Activated CD4-positive, alpha-beta T cell treated with anti-CD3 and anti-CD28 coated beads for 24 hours (primary cell): ENCODE measurements at regions not wholly inside any gene's neighbourhood (a gene's known extent, or its start where the extent isn't known, plus 50 kb on each side); places are given as distances from the start of the nearest gene placed in this dataset.

Experiments
- DNase-seq, 2 donors: peaks; one replicate each; pipeline ENCODE4 v3.0.0-alpha.2; 2020; ENCODE audit warnings: low read depth in 2 of 2

GRCh38 chrX:69278031-69278687 is 112.9 kb upstream of the PJA1 start:
- no peak for DNase-seq

GRCh38 chrX:69277369-69277990 is 112.2 kb upstream of the PJA1 start:
- no peak for DNase-seq

- no peak for DNase-seq
These were observed 103.4 kb upstream of the PJA1 start for GRCh38 chrX:69268611-69269010.

DNA sequence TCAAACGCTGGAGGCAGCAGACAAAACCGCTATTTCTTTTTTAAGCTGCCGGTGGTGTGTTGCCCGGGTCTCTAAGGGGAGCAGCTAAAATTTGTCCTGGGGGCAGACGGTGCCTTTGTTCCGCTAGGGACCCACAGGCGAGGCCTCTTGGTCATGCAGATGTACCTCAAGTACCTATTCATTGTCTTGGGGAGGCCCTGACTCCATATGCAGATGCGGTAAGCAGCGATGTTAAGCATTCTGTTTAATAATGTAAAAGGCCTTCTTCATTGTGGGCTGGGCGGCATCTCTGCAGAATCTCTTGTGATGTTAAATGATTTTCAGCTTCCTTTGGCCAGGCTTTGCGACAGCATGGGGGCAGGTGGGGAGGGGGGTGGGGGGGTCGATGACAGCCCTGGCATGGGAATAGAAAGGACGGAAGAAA is 98.9 kb upstream of the PJA1 start:
- DNase-seq = no peak

- no peak for DNase-seq
These were observed 98.1 kb upstream of the PJA1 start for GRCh38 chrX:69263251-69263820.

- no peak for DNase-seq
These were observed 97.0 kb upstream of the PJA1 start for GRCh38 chrX:69262036-69262936.

DNA sequence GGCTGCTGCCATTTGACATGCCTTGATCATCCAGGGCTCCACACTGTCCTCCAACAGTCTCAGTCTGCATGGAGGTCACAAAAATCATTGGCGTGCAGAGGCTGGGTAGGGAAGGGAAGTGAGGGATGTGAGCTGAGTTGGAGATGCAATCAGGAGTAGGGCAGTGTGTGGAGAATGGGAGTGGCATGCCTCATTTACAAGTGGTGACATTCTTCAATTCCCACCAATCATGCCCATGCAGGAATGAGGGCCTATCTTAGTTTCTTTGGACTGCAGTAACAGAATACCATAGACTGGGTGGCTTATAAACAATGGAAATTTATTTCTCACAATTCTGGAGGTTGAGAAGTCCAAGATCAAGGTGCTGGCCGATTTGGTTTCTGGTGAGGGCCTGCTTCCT is 94.9 kb upstream of the PJA1 start:
- DNase-seq = no peak

DNA sequence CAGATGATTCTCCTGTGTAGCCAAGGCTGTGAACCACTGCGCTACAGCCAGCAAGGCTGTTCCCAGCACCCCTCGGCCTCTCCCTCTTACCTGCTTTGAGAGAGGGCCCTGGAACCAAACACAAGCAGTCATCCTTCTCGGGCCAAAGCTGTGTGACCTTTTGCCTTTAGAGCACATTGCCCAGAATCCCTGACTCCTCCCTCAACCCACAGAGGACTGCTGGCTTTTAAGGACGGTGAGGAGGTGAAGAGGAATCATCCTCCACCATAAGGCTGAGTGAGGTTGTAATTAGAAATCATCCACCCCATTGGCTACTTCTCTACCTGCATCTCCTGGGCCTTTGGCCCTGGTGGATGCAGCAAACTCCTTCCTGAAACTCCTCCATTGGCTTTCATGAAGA is 93.6 kb upstream of the PJA1 start:
- no peak for DNase-seq

- DNase-seq = no peak
These were observed 92.4 kb upstream of the PJA1 start for GRCh38 chrX:69257499-69258127.

GRCh38 chrX:69256291-69256565 is 91.0 kb upstream of the PJA1 start:
- no peak for DNase-seq

DNA sequence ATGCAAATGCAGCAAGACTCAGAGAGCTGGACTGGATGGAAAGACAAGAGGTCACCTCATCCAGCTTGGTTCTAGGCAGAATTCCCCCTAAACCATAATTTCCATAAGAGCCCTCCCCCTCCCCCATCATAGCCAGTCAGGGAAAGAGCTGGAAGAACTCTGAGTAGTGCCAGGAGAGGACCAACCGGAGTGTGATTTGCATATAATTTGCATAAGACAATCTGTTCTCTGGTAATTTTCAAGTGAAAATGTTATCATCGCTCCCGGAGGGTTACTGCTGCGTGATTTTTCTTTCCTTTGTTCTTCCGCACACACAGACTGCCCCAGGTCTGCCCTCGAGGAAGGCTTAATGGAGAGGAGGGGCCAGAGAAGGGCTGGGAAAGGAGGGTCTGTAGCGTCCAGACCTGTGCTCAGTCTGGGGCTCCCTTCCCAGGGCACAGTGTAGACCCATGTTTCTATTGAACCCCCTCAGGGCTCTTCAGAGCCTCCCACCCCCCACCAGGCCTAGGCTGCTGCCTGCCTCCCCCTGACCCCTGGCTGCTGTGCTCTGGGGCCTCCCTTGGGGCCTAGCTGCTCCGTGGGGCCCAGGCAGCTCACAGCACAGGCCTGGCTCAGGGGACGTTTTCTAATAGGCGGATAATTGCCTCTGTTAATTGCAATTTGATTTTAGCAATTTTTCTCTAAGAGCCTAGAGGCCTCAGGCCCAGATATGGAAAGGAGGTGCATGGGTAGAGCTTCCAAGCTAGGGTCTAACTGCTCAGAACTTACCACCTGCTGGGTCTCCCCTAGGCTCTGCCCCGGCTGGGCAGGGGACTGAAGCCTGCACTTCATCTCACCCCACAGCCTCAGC is 90.4 kb upstream of the PJA1 start:
- DNase-seq = no peak

DNA sequence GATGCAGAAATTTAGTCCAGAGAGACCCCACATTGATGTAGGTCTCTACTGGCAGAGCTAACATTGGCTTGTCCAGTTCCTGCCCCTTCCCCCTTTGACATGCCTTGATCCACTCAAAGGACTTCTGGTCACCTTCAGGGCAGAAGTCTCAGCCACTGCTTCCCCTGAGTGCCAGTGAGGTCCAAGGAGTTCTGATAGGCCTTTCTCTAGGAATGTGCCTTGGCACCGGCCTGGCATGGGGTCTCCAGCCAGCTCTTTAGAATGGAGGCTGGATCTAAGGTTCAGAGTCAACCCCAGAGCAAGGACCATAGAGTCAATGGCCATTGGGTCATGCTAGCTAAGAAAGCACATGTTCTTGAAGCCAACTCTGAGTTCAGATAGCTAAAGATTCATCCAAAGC is 88.6 kb upstream of the PJA1 start:
- no peak for DNase-seq

- DNase-seq = no peak
These were observed 78.0 kb upstream of the PJA1 start for GRCh38 chrX:69243276-69243675.

- DNase-seq = no peak
These were observed 73.6 kb upstream of the PJA1 start for GRCh38 chrX:69238887-69239231.

DNA sequence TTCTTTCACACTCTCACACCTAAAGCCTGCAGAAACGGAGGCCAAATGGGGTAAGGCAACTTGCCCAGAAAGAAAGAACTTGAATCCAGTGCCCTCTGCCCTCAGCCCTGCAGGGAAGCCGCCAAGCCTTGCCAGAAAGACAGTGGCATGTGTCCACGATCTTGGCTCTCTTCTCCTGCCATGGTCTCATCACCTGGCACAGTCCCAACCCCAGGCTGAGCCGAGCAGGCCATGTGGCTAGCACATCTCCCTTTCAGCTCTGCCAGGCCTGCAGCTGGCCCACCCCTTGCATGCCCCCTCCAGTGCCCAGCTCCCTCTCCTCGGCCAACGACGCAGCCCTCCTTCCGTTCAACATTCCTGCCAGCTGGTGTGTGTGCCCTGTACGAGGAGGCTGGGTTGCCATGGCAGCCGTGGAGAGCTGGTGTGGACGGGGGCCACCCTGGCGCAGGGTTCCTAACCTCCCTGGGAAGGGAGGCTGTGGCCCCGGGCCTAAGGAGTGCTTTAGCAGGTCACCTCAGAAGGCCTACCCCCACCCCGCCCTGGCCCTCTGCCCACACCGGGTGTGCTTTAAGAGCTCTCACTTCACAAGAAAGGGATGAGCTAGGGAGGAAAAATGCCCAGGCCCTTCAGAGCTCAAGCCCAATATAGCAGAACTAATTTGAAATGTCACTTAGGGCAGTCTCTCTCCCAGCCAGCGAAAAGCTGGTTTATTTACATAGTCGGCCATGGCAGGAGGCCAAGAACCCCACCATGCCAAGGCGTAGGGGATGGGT is 73.0 kb upstream of the PJA1 start:
- DNase-seq = no peak

DNA sequence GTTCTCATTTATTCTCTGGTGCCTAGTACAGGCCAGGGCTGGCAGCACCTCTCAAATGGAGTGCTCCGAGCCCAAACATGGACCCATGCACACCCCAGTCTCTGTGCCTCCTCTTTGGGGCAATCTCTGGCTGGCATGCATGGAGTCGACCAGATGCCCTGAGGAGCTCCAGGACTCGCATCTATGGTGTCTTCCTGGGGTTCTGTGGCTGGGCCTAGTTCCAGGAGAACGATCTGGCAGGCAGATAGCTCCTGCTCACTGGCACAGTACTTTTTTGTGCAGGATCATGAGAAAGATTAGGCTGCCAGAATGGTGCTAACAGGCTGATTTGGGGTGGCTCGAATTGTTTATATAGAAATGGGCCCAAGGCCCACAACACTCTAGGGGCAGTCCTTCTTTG is 72.0 kb upstream of the PJA1 start:
- no peak for DNase-seq

DNA sequence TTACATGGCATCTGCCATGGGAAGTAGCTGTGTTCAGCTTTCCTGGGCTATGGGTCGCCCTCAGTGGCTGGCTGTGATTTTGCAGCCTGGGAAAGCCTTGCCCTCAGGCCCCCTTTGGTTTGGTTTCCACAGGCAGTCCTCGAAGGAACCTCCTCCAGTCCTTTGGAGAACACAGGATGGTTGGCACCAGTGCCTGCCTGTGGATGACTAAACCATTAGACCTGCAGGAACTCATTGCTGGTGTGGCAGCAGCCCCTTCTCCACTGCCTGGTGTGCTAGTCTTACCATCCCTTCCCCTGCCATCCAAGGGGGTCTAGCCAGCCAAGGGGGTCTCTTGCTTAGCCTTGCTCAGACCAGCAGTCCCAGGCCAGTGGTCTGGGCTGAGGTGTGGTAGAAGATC is 71.4 kb upstream of the PJA1 start:
- no peak for DNase-seq

GRCh38 chrX:69234624-69235023 is 69.4 kb upstream of the PJA1 start:
- no peak for DNase-seq

DNA sequence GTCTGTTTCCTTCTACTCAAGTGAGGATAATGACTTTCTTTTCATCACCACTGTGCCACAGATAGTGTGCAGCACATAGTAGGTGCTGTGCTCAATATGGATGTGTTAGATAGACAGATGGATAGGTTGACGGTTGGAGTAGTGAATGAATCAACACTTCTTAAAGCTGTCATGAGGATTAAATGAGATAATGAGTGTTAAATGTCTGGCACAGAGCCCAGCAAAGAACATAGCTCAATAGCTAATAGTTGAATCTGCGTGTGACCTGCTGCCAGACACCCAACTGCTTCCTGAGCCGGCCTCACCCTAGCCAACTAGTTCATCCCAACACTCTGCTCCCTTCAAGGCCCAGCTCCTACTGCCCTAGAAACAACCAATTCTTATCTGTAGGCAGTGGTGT is 67.7 kb upstream of the PJA1 start:
- no peak for DNase-seq

DNA sequence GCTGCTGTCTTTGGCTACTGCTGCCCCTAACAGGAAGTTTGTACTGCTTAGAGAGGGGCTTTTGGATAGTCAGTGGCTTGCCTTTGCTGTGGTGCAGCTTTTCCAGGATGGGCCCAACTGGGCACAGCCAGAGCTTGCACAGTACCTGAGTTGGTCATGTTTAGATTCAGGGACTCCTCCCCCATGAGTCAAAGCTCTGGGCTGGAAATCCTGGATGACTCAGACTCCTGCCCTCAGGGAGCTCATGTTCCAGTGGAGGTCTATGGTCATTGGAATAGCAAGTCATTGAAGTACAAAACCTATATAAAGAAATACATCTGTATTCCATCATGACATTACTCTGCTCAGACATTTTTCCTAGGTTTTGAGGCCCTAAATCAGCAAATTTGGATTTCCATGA is 66.7 kb upstream of the PJA1 start:
- DNase-seq = no peak

GRCh38 chrX:69229436-69229835 is 64.2 kb upstream of the PJA1 start:
- DNase-seq = no peak
